WERI-Rb-1 (cell line): ENCODE measurements at regions not wholly inside any gene's neighbourhood (a gene's known extent, or its start where the extent isn't known, plus 50 kb on each side); places are given as distances from the start of the nearest gene placed in this dataset.

ENCODE experiments used
- DNase-seq: peaks from one replicate; pipeline ENCODE4 v3.0.0-alpha.2; 2020
- H3K27ac ChIP-seq: fragments of 250-450 bp; sonication (Bioruptor Pico); 2 replicates; pipeline ENCODE4 v1.5.1; 2020; ENCODE audit warnings: mild to moderate bottlenecking, moderate library complexity
- H3K27me3 ChIP-seq: fragments of 250-450 bp; sonication (Bioruptor Pico); 2 replicates; pipeline ENCODE4 v1.5.1; 2021; ENCODE audit warnings: mild to moderate bottlenecking, low read depth, moderate library complexity; ENCODE audit not compliant: insufficient read depth, severe bottlenecking
- H3K36me3 ChIP-seq: fragments of 250-450 bp; sonication (Bioruptor Pico); 2 replicates; pipeline ENCODE4 v1.5.1; 2020; ENCODE audit warnings: mild to moderate bottlenecking, moderate library complexity
- H3K4me3 ChIP-seq: 2 replicates; pipeline ENCODE4 v1.5.1; 2011; ENCODE audit warnings: low read depth, mild to moderate bottlenecking, control low read depth, low read length
- H3K9me3 ChIP-seq: fragments of 250-450 bp; sonication (Bioruptor Pico); 2 replicates; pipeline ENCODE4 v1.5.1; 2021; ENCODE audit warnings: mild to moderate bottlenecking, moderate library complexity; ENCODE audit not compliant: severe bottlenecking
- CTCF ChIP-seq: IDR thresholded peaks from 2 replicates; pipeline ENCODE4 v1.5.1; 2011; ENCODE audit warnings: low read depth, mild to moderate bottlenecking, control low read depth, inconsistent platforms, low read length

- no peak for TF ChIP-seq CTCF
- no peak overlapping the region for H3K4me3 ChIP-seq
- H3K36me3 ChIP-seq = no peaks in the 10 kb centered on the region
- no peaks in the 10 kb centered on the region for H3K9me3 ChIP-seq
- no peaks in the 10 kb centered on the region for H3K27me3 ChIP-seq
- no peak for DNase-seq
- no peak overlapping the region for H3K27ac ChIP-seq
Measured at GRCh38 chr13:90454002-90454636, 893.4 kb upstream of the MIR17HG start.

- H3K4me3 ChIP-seq = no peak overlapping the region
- no peaks in the 10 kb centered on the region for H3K36me3 ChIP-seq
- no peak overlapping the region for H3K27ac ChIP-seq
- H3K9me3 ChIP-seq = no peaks in the 10 kb centered on the region
- TF ChIP-seq CTCF = no peak
- no peaks in the 10 kb centered on the region for H3K27me3 ChIP-seq
- DNase-seq = no peak
Measured at GRCh38 chr13:90455067-90455466, 892.4 kb upstream of the MIR17HG start.

- H3K9me3 ChIP-seq = no peaks in the 10 kb centered on the region
- no peak overlapping the region for H3K27ac ChIP-seq
- no peak for DNase-seq
- no peaks in the 10 kb centered on the region for H3K36me3 ChIP-seq
- H3K27me3 ChIP-seq = no peaks in the 10 kb centered on the region
- TF ChIP-seq CTCF = no peak
- H3K4me3 ChIP-seq = no peak overlapping the region
Measured at GRCh38 chr13:90455823-90456222, 891.7 kb upstream of the MIR17HG start.

GRCh38 chr13:90461398-90461797 lies 886.1 kb upstream of the MIR17HG start:
- H3K9me3 ChIP-seq = no peaks in the 10 kb centered on the region

DNA sequence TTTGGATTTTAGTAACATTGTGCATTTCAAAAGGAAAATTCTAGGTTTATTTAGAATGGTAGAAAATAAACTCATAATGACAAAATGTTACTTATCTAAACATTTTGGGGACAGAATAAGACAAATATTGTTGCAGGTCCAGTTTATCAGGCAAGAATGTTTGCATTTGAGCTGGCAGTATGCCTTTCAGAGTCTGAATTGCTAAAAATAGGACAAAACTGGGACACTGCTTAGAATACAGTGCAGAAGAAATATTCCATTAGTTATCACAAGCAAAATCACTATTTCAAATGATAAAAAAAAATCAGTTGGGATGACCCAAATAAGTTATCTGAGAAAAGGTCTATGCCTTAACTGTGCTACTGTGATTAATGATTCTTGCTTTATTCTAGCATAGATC lies 870.3 kb upstream of the MIR17HG start:
- Histone ChIP-seq H3K4me3 (no peak overlapping the region), H3K27ac (no peak overlapping the region), H3K9me3 (peaks cover 5% of the 10 kb centered on the region), H3K36me3 (no peaks in the 10 kb centered on the region), H3K27me3 (no peaks in the 10 kb centered on the region)
- DNase-seq = no peak
- no peak for TF ChIP-seq CTCF

More at GRCh38 chr13:90461398-90461797, 886.1 kb upstream of the MIR17HG start:
- Histone ChIP-seq H3K4me3 (no peak overlapping the region), H3K36me3 (no peaks in the 10 kb centered on the region), H3K27ac (no peak overlapping the region), H3K27me3 (no peaks in the 10 kb centered on the region)
- no peak for TF ChIP-seq CTCF
- no peak for DNase-seq

GRCh38 chr13:90483906-90484305 lies 863.6 kb upstream of the MIR17HG start:
- Histone ChIP-seq H3K27me3 (no peaks in the 10 kb centered on the region), H3K27ac (no peak overlapping the region), H3K9me3 (no peaks in the 10 kb centered on the region), H3K36me3 (no peaks in the 10 kb centered on the region), H3K4me3 (no peak overlapping the region)
- no peak for DNase-seq
- no peak for TF ChIP-seq CTCF
